GM19238 (cell line): ENCODE measurements at regions not wholly inside any gene's neighbourhood (a gene's known extent, or its start where the extent isn't known, plus 50 kb on each side); places are given as distances from the start of the nearest gene placed in this dataset.
"Not testable (repeated sequence)": the region's sequence is repeated elsewhere in the genome, so short reads cannot be mapped to it uniquely, and the experiment has no call there.

Experiments used
- DNase-seq: peaks from one replicate; pipeline ENCODE4 v3.0.0; 2011; ENCODE audit warnings: low spot score; ENCODE audit not compliant: insufficient read length

- no peak for DNase-seq
Measured at GRCh38 chr10:108615576-108616320, 1307.6 kb downstream of the XPNPEP1 start.

- no peak for DNase-seq
Measured at GRCh38 chr10:108612485-108612884, 1310.8 kb downstream of the XPNPEP1 start.

DNA sequence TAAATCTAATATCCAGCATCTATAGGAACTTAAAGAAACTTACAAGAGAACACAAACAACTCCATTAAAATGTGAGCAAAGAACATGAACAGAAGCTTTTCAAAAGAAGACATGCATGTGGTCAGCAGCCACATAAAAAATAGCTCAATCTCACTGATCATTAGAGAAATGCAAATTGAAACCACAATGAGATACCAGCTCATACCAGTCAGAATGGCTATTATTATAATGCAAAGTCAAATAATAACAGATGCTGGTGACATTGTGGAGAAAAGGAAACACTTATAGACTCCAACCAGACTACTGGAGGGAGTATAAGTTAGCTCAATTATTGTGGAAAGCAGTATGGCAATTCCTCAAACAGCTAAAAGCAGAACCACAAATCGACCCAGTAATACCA, 1314.5 kb downstream of the XPNPEP1 start:
- DNase-seq: no peak

DNA sequence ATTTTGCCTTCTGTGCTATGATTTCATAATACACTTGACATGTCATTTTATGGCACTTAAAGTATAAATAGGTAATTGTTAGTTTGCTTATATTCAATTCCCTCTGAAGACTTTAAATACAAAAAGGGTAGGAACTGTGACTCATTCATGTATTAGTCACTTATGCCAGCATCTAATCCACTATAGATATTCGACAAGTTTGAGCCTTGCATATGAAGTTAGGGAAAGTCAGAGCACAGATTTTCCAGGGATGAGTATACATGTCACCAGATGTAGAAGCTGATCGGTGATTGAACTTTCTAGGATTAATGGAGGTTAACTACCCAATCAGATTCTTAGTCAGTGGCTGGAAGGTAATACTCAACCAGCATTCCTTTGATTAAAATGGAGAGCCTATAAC, 1321.5 kb downstream of the XPNPEP1 start:
- DNase-seq: no peak

- DNase-seq: not testable (repeated sequence)
Measured at GRCh38 chr10:108600511-108600910, 1322.8 kb downstream of the XPNPEP1 start.

- DNase-seq: not testable (repeated sequence)
Measured at GRCh38 chr10:108599317-108599716, 1324.0 kb downstream of the XPNPEP1 start.

- no peak for DNase-seq
Measured at GRCh38 chr10:108598831-108599230, 1324.5 kb downstream of the XPNPEP1 start.

- DNase-seq: no peak
Measured at GRCh38 chr10:108598320-108598695, 1325.0 kb downstream of the XPNPEP1 start.

DNA sequence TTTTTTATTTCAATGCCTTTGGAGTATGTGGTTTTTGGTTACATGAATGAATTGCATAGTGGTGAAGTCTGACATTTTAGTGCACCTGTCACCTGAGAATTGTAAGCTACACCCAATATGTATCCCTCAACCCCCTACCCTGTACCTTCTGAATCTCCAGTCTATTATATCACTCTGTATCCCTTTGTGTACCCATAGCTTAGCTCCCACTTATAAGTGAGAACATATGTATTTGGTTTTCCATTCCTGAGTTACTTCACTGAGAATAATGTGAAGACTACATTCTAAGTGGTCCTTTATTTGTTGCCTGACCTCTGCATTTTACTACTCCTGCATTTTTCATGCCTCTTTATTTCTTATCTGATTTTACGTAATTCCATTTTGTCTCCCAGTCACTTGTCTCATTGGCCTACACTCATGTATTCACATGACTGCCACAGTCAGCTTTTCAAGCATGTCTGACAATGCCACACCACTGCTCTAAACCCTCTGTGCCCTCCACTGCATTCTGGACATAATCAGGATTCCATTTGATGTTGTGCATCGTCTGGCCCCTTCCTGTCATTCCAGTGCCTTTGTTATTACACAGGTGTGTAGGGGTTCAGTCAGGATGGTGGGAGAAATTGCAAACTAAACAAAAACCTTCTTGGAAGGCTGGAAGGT, 1325.5 kb downstream of the XPNPEP1 start:
- DNase-seq: no peak

DNA sequence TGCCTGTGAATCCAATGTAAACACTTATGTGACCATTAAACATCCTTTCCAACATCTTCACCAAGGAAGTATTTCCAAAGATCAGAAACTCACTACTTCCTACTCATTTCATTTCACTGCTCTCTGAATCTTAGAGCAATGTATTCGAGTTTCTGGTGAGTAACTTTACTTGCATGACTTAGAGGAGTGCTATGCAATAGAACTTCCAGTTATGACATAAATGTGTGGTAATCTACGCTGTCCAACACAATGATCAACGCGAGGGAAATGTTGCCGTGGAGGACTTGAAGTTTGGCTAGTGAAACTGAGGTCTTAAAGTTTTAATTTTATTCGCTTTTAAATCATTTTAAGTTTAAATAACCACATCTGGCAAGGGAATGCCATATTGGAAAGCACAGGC, 1326.3 kb downstream of the XPNPEP1 start:
- no peak for DNase-seq

DNA sequence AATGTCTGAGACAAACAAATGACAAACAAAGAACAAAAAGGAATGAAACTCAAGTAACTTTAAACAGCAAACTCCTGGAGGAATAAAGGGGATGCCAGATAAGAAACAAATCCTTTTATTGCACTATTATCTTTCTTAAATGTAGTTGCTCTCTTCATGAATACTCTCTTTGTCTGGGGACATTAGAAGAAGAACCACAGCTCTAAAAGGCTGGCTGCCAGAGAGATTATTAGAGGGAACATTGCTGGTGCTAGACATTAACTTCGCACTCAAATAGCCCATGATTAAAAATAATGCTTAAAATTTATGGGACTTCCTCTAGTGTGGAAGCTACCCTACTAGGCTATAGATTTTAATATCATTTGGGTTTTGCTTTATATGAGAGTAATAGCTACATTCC, 1330.4 kb downstream of the XPNPEP1 start:
- DNase-seq: no peak

GRCh38 chr10:108591417-108591816, 1331.9 kb downstream of the XPNPEP1 start:
- no peak for DNase-seq

DNA sequence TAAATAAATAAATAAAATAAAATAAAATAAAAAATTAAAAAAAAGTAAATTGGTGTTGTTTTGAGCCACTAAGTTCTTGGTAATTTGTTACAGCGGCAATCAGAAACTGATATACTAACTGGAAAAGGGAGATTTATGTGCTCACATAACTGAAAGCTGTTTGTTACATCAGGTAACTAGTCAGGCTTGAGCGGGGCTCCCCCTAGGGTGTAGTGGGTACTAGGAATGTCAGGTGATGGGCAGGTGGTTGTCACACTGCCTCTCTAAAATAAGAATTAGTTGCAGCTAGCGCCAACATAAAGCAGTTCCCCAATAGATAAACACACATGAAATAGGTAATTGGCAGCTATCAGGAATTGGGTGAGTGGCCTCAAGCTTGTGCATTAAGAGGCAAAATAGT, 1336.9 kb downstream of the XPNPEP1 start:
- no peak for DNase-seq

DNA sequence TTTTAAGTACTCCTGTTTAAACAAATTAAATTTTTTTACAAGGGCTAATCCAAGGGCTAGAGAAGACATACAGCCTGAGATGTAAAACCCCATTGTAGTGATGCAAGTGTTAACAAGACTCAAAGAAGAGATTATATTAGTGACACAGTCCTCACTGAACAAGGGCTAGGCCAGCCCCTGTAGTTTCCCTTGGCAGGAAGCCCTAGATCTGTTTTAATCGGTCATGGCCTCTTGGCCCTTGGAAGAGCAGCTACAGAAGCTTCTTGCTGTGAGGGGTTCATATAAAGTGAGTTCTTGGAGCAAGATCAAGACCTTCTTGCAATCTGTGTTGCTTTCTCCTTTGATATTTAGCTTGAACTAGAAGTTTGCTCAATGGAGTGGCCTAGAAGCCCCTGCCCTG, 1339.4 kb downstream of the XPNPEP1 start:
- no peak for DNase-seq

DNA sequence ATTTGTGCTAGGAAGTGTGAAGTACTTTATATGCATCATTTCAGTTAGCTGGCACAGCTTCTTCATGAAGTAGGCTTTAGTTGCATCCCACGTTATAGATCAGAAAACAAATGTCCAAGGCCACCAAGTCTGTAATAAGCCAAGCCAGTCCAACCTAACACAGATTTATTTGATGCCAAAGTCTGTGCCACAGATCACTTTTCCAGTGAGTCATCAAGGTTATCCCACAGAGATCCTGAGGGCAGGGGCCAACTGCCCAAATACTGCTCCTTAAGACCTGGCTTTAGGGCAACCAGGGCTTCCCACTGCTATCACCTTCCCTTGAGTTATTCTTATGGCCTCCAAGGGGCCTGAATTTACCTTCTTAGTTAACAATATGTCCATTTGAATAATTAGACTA, 1340.4 kb downstream of the XPNPEP1 start:
- DNase-seq: no peak

DNA sequence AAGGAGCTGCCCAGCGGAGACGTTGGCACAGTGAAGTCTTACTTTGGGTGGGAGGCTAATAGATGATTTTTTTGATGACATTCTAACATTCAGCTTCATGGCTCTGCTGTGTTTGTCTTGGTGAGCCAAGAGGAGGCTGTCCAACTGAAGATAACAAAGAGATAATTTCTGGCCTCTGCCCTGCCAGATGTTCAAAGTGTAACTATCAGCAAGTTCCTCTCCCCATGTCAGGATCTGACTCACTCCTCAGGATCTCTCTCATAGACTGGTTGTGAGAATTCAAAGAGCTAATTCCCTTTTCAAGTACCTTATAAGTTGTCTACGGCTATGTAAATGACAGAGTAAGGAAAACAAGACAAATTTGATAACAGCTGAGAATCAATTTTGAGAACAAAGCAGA, 1340.9 kb downstream of the XPNPEP1 start:
- DNase-seq: no peak

DNA sequence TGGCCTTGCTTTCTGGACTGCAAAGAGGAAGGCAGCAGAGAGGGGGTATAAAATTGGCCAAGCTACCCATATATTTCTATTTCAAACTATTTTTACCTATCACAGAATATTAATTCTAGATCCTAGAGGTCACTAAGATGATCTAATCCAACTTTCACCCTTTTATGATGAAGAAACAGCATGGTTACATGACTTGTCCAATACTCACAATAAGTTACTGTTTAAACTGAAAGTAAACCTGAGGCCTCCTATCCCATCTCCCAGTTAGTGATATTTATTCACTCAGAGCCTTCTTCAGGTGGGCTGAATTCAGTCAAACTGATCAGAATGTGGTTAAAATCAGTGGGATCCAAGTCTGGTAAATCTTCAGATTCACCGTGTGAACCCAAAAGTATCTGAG, 1345.1 kb downstream of the XPNPEP1 start:
- DNase-seq: no peak

DNA sequence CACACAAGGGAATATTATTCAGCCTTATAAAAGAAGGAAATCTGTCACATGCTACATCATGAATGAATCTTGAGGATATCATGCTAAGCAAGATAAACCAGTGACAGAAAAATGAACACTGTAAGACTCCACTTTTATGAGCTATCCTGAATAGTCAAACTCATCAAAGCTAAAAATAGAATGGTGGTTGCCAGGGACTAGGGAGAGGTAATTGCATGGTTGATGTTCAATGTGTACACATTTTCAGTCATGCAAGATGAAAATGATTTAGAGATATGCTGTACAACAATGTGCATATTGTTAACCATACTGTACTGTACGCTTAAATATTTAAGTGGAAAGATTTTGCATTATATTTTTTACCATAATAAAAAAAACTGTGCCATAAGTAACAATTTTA, 1349.1 kb downstream of the XPNPEP1 start:
- no peak for DNase-seq

GRCh38 chr10:108568824-108569223, 1354.5 kb downstream of the XPNPEP1 start:
- DNase-seq: no peak

DNA sequence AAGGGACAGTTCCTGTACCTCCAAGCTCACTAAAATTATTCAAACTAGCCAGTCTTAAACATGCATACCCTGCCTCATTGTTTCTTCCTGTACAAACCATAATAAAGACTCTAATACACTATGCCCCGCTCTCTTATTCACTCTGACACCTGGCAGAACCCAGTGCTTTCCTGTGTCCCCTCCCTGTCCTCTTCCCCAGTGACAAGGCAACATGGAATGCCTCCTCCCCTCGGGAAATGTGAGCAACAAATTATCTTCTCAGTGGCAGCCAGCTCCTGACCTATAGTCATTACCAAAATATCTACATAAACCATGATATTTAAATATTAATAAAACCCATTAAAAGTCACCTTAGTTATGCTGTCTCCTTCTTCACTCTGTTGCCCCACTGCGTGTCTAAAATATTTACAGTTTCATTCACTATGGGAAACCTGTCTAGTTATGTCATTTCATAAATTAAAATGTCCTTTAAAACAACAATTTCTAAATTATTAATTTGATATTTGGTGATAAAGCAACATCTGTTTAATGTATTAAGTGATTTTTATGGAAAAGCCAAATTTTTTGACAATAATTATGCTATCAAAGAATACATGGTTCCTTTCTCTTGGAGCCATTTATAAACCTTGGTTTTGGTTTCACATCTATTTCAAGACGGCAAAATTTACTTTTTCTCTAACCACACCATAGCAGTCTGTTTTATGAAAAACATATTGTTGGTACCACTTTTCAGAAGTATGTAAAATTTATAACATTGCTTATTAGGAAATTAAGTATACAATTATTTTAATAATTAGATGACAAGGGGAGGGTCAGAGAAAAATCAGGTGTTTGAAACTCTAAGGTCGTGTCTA, 1355.2 kb downstream of the XPNPEP1 start:
- no peak for DNase-seq

DNA sequence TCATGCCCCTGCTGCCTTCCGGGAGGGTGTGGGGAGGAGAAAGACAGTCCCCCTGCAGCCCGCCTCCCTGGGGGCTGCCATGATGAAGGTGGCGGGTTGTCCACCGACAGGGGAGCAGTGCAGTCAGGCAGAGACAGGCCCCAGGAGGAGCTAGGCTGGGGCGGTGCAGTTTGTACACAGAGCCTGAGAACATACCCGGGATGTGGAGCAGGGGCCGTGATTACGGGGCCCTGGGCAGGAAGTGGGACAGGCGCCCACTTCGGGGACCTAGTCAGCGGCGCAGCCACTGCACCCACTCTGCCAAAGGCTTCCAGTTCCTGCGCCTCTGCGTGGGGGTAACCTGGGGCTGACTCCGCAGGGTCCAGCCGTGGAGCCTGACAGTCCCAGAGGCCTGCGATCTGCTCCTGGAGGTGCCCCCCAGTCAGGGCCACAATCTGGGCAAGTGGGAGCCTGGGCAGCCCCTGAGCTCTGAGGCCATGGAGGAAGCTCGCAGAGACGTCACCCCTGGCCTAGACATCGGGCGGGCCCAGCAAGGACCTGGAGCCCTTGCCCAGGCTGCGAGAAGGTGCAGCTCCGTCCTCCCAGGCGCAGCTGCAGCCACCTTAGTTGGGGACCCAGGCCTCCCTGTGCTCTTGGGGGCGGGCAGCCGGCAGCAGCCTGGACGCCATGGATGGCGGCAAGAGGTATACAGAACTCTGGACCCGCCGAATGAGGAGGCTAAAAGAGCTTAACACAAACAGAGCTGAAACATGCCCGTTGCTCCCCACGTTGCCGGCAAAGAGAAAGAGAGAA, 1356.8 kb downstream of the XPNPEP1 start:
- no peak for DNase-seq
